HG03039 (cell line): ENCODE measurements at regions not wholly inside any gene's neighbourhood (a gene's known extent, or its start where the extent isn't known, plus 50 kb on each side); places are given as distances from the start of the nearest gene placed in this dataset.
"Not testable (repeated sequence)": the region's sequence is repeated elsewhere in the genome, so short reads cannot be mapped to it uniquely, and the experiment has no call there.

Experiments used
- ATAC-seq: cut with Tn5 transposase; IDR thresholded peaks from one replicate; pipeline ENCODE4 v1.9.1; 2021; ENCODE audit warnings: mild to moderate bottlenecking, moderate library complexity; ENCODE audit not compliant: unreplicated experiment

DNA sequence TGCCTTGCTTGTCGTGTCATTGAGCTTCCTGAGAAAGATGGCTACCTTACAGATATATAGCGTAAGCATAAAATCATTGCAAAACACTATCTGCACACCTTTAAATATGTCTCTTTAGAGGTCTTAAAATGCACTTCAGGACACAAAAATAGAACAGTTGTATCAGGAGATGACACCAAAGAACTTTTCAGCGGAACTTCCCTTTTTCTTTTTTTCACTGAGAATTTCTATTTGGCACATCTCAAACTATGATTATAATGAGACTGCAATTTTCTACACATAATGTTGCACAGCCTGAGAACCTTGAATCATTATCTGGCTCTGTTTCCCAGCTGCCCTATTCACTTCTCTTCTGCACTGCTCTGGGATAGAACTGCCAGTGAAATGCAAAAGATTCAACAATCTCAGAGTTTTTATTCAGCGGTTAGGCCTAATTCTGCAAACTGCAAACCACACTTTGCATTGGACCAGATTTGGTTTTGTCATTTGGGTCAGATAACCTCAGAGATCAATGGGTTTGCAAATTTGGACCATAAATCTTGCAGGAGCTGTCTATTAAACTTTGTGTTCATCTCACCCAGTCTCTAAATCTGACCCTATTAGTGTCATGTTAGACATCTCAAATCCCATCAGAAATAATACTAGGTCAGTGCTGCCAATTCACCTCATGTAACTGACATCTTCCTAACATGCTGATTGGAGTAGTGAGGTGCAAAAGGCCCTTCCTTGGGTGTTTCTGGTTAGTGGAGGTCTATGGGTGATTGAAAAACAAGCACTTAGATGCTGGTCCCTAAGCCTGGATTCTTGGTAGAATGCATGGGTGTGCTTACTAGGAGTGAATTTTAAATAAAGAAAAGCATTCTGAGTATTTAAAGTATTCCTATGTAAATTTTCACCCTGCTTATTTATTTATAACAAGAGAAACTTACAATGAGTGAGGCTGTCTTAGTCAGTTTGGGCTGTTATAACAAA, 382.7 kb downstream of the UTRN start:
- ATAC-seq, result no peak

DNA sequence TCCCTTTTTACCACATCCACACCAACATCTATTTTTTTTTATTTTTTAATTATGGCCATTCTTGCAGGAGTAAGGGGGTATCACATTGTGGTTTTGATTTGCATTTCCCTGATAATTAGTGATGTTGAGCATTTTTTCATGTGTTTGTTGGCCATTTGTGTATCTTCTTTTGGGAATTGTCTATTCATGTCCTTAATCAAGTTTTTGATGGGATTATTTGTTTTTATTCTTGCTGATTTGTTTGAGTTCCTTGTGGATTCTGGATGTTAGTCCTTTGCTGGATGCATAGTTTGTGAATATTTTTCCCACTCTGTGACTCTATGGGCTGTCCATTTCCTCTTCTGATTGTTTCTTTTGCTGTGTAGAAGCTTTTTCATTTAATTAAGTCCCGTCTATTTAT, 385.1 kb downstream of the UTRN start:
- not testable (repeated sequence) for ATAC-seq

- ATAC-seq, result no peak
These were observed 388.7 kb downstream of the UTRN start for GRCh38 chr6:144673807-144674206.

DNA sequence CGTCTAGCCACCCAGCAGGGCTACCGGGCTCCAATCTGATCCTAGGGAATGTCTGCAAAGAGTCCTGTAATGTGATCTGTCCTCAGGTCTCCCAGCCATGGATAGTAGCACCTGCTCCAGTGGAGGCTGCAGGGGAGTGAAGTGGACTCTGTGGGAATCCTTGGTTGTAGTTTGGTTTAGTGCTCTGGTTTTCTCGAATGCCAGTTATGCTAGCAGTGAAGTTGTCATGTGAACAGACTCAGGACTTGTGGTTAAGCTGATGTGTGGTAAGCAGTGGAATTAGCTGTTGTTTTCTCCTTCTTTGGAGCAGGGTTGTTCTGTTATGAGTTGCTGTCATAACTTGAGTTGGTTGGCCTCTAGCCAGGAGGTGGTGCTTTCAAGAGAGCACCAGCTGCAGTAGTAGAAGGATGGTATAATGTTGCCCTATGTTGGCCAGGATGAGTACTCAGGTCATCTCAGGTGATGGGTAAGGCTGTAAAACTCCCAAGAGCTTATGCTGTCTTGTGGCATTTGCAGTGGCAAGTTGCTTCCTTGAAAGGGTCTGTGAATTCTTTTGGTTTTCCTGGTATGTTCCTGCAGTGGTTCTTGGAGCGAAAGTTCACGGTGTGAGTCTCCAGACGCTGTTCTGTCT, 390.2 kb downstream of the UTRN start:
- no peak for ATAC-seq

GRCh38 chr6:144676310-144676709, 391.2 kb downstream of the UTRN start:
- ATAC-seq, result not testable (repeated sequence)

- not testable (repeated sequence) for ATAC-seq
These were observed 392.1 kb downstream of the UTRN start for GRCh38 chr6:144677263-144677662.

GRCh38 chr6:144678844-144679243, 393.7 kb downstream of the UTRN start:
- no peak for ATAC-seq

DNA sequence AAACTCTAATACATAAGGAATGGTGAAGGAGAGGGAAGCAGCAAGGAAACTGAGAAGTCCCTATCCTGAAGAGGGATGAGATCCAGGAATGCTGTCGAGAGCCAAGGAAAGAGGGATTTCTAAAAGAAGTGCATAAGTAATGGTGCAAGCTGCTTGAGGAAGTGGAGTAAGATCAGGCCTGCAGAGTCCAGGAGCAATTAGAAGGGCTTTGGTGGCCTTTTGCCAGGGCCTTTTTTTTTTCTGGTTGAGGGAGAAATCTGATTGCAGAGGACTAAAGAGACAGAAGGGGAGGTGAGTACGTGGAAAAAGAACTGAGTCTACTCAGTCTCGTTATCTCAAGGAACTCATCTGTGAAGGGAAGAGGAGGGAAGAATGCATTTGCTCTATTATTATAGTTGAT, 396.2 kb downstream of the UTRN start:
- no peak for ATAC-seq

- no peak for ATAC-seq
These were observed 398.3 kb downstream of the UTRN start for GRCh38 chr6:144683216-144684070.

- no peak for ATAC-seq
These were observed 403.6 kb downstream of the UTRN start for GRCh38 chr6:144688713-144689112.

GRCh38 chr6:144689503-144690040, 404.4 kb downstream of the UTRN start:
- ATAC-seq, result no peak

- ATAC-seq, result no peak
These were observed 405.0 kb downstream of the UTRN start for GRCh38 chr6:144690133-144690532.

DNA sequence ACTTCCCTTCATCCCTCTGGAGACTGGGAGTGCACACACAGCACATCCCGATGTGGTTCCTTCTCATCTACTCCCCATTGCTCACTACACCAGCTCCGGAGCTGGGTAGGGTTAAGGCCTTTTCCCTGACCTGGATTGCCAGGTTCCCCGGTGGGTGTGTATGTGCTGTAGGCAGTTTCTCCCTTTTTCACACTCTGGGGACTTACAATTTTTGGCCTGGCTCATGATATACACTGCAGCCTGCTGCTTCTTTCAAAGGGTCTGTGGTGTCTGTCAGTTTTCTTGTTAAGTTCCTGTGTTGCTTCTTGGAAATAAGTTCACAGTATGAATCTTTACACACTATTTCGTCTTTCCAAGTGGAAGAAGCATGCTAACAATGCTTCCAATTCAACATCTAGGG, 405.5 kb downstream of the UTRN start:
- no peak for ATAC-seq

- ATAC-seq, result not testable (repeated sequence)
These were observed 406.9 kb downstream of the UTRN start for GRCh38 chr6:144692050-144692449.

- no peak for ATAC-seq
These were observed 410.9 kb downstream of the UTRN start for GRCh38 chr6:144695858-144696533.

DNA sequence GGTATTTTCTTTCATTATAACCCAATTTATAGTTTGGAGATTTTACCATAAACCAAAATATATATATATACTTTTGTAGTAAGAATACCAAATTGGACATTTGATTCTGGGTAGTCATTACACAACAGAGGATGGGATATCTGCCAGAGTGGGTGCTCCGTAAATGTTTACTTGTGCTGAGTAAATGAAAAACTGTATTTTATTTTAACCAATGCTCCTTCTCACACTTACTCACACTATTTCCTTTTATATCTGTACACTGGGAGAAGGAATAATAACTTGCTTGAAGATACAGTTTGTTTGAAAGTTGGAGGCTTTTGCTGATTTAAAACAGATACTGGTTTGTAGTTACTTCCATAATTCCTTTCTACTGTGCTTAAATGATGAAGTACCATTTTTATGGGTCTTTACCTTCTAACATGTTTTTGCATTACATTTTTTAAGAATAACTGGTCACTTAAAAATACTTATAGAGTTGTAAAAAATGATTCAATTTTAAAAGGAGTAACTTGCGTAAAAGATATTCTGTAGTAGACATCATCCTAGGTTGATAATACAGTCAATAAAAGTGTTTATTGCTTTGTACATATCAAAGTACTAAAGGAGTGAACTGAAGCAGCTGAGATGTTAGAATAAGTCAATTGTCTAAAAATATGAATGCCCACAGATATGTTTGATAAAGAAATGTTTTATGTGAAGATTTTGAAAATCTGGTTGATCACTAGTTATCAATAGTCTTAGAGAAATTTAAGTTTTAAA, 411.7 kb downstream of the UTRN start:
- no peak for ATAC-seq

GRCh38 chr6:144697369-144697760, 412.2 kb downstream of the UTRN start:
- ATAC-seq, result no peak

GRCh38 chr6:144697801-144698200, 412.7 kb downstream of the UTRN start:
- no peak for ATAC-seq

GRCh38 chr6:144702781-144703180, 417.6 kb downstream of the UTRN start:
- no peak for ATAC-seq

DNA sequence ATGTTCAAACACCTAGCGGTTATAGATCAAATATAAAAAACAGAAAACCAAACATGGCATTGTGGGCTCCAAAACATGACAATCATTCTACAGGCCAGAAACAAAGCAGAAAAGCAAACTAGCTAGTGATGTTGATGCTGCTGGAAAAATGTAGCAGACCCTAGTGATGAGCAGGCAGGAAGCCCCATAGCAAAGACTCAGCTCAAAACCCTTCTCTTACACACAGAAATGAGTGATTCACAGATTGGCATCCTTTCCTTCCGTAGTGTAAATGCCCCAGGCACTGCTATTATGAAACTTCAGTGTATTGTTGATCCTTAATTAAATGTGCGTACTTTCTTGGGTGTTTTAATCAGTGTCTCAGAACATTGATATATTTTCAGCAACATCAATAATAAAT, 425.1 kb downstream of the UTRN start:
- ATAC-seq, result no peak
